ENCODE measurements at regions not wholly inside any gene's neighbourhood (a gene's known extent, or its start where the extent isn't known, plus 50 kb on each side); places are given as distances from the start of the nearest gene placed in this dataset.

DNA sequence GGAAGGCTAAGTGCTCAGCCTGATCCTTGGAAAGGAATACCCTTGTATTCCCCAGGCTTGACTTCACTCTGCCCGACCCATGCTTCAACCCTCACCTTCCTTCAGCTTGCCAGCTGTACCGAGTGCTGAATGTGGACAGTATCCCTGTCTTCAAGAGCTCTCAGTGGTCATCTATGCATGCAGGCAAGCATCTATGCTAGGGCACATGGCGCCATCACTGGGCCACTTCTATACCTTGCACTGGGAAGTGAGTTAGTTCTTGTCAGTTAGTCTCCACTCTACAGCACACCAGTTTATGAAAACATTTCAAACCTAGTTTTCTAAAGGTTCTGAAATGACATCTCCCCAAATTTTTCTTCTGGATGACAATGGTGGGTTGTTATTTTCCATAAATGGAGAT lies 82.0 kb upstream of the MYRIP start (continued):
- TF ChIP-seq ELK1 (CRISPR knock-in tag; IDR thresholded peaks at IDR 0.05) (no peak), NR2F6 (CRISPR knock-in tag; IDR thresholded peaks at IDR 0.05) (no peak), ELF2 (CRISPR knock-in tag; IDR thresholded peaks at IDR 0.05) (no peak), KAT7 (CRISPR knock-in tag; IDR thresholded peaks at IDR 0.05; ENCODE audit: borderline replicate concordance) (no peak), SMC3 (conservative IDR thresholded peaks at IDR 0.05; ENCODE audit: insufficient read depth, low read depth, low read length) (0 out of 2 replicates have a peak, but pooled peaks have one; percentile 9), PPARD (CRISPR knock-in tag; IDR thresholded peaks at IDR 0.05) (no peak), ZNF696 (CRISPR knock-in tag; conservative IDR thresholded peaks at IDR 0.05) (no peak), ZNF133 (CRISPR knock-in tag; IDR thresholded peaks at IDR 0.05) (no peak)
- TF ChIP-seq, protein P1, sequence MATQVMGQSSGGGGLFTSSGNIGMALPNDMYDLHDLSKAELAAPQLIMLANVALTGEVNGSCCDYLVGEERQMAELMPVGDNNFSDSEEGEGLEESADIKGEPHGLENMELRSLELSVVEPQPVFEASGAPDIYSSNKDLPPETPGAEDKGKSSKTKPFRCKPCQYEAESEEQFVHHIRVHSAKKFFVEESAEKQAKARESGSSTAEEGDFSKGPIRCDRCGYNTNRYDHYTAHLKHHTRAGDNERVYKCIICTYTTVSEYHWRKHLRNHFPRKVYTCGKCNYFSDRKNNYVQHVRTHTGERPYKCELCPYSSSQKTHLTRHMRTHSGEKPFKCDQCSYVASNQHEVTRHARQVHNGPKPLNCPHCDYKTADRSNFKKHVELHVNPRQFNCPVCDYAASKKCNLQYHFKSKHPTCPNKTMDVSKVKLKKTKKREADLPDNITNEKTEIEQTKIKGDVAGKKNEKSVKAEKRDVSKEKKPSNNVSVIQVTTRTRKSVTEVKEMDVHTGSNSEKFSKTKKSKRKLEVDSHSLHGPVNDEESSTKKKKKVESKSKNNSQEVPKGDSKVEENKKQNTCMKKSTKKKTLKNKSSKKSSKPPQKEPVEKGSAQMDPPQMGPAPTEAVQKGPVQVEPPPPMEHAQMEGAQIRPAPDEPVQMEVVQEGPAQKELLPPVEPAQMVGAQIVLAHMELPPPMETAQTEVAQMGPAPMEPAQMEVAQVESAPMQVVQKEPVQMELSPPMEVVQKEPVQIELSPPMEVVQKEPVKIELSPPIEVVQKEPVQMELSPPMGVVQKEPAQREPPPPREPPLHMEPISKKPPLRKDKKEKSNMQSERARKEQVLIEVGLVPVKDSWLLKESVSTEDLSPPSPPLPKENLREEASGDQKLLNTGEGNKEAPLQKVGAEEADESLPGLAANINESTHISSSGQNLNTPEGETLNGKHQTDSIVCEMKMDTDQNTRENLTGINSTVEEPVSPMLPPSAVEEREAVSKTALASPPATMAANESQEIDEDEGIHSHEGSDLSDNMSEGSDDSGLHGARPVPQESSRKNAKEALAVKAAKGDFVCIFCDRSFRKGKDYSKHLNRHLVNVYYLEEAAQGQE (IDR thresholded peaks at IDR 0.05; ENCODE audit: borderline replicate concordance) = peak; percentile 28; the same call in 1 of the 2 replicates
- TF ChIP-seq, protein P1 (CRISPR knock-in tag; IDR thresholded peaks at IDR 0.05; ENCODE audit: low read depth) = no peak

Data from K562 (cell line).